Stimulated activated naive CD8-positive, alpha-beta T cell treated with anti-CD3 and anti-CD28 coated beads, Interleukin-15, Interleukin-2, amounts not matched to agents 100 U/mL and 50 U/mL, for 24 hours (primary cell): ENCODE measurements at regions not wholly inside any gene's neighbourhood (a gene's known extent, or its start where the extent isn't known, plus 50 kb on each side); places are given as distances from the start of the nearest gene placed in this dataset.
A peak's percentile ranks its signal among the peaks of the same experiment; 100 is the strongest.
"Not testable (repeated sequence)": the region's sequence is repeated elsewhere in the genome, so short reads cannot be mapped to it uniquely, and the experiment has no call there.

Source experiments
- ATAC-seq: fragments of 150-1000 bp; cut with Tn5 transposase; one replicate; pipeline ENCODE4 v1.10.0; 2021
- DNase-seq: peaks from one replicate; pipeline ENCODE4 v3.0.0; 2021

GRCh38 chr6:168369786-168370185 lies 50.2 kb upstream of the DACT2 start:
- no peak for ATAC-seq

GRCh38 chr6:168370310-168370991 lies 50.9 kb upstream of the DACT2 start:
- peak; percentile 65 for ATAC-seq
- DNase-seq: peak; percentile 83

More at GRCh38 chr6:168369786-168370185, 50.2 kb upstream of the DACT2 start:
- no peak for DNase-seq

- ATAC-seq (no peak), DNase-seq (no peak)
These were observed 51.6 kb upstream of the DACT2 start for GRCh38 chr6:168371185-168371584.

GRCh38 chr6:168371618-168371980 lies 52.0 kb upstream of the DACT2 start:
- ATAC-seq: no peak
- no peak for DNase-seq

- ATAC-seq: no peak
- DNase-seq: no peak
These were observed 52.6 kb upstream of the DACT2 start for GRCh38 chr6:168371981-168372711.

- DNase-seq (no peak), ATAC-seq (no peak)
These were observed 53.3 kb upstream of the DACT2 start for GRCh38 chr6:168372889-168373288.

- DNase-seq (no peak), ATAC-seq (no peak)
These were observed 53.8 kb upstream of the DACT2 start for GRCh38 chr6:168373389-168373788.

- ATAC-seq (no peak), DNase-seq (no peak)
These were observed 54.5 kb upstream of the DACT2 start for GRCh38 chr6:168374051-168374502.

GRCh38 chr6:168374541-168375071 lies 55.0 kb upstream of the DACT2 start:
- ATAC-seq (no peak), DNase-seq (no peak)

GRCh38 chr6:168376120-168376519 lies 56.5 kb upstream of the DACT2 start:
- DNase-seq (no peak), ATAC-seq (no peak)

- DNase-seq (no peak), ATAC-seq (no peak)
These were observed 57.4 kb upstream of the DACT2 start for GRCh38 chr6:168376811-168377483.

- DNase-seq (no peak), ATAC-seq (no peak)
These were observed 57.9 kb upstream of the DACT2 start for GRCh38 chr6:168377484-168377855.

- ATAC-seq (no peak), DNase-seq (no peak)
These were observed 58.6 kb upstream of the DACT2 start for GRCh38 chr6:168377856-168378832.

- not testable (repeated sequence) for ATAC-seq
These were observed 60.0 kb upstream of the DACT2 start for GRCh38 chr6:168379579-168379978.

GRCh38 chr6:168380166-168380955 lies 60.6 kb upstream of the SMOC2 start:
- DNase-seq, ATAC-seq: not testable (repeated sequence)

More at GRCh38 chr6:168379579-168379978, 60.0 kb upstream of the DACT2 start:
- DNase-seq: not testable (repeated sequence)

- DNase-seq: no peak
- ATAC-seq: no peak
These were observed 59.9 kb upstream of the SMOC2 start for GRCh38 chr6:168380956-168381605.

- DNase-seq (no peak), ATAC-seq (no peak)
These were observed 59.1 kb upstream of the SMOC2 start for GRCh38 chr6:168381726-168382458.

GRCh38 chr6:168383062-168383854 lies 57.7 kb upstream of the SMOC2 start:
- DNase-seq (no peak), ATAC-seq (no peak)
